HG03460 (cell line): ENCODE measurements at regions not wholly inside any gene's neighbourhood (a gene's known extent, or its start where the extent isn't known, plus 50 kb on each side); places are given as distances from the start of the nearest gene placed in this dataset.
"Not testable (repeated sequence)": the region's sequence is repeated elsewhere in the genome, so short reads cannot be mapped to it uniquely, and the experiment has no call there.

Experiments
- ATAC-seq: cut with Tn5 transposase; IDR thresholded peaks from one replicate; pipeline ENCODE4 v1.9.1; 2021; ENCODE audit not compliant: unreplicated experiment

- ATAC-seq, result no peak
Observed at GRCh38 chr5:130616161-130616560, 548.9 kb downstream of the HINT1 start.

GRCh38 chr5:130605234-130605633 is 559.8 kb downstream of the HINT1 start:
- no peak for ATAC-seq

GRCh38 chr5:130596647-130597046 is 568.4 kb downstream of the HINT1 start:
- not testable (repeated sequence) for ATAC-seq

- no peak for ATAC-seq
Observed at GRCh38 chr5:130580264-130580663, 584.8 kb downstream of the HINT1 start.

- ATAC-seq, result no peak
Observed at GRCh38 chr5:130578354-130578753, 586.7 kb downstream of the HINT1 start.

- ATAC-seq, result no peak
Observed at GRCh38 chr5:130571076-130571475, 594.0 kb downstream of the HINT1 start.

GRCh38 chr5:130568791-130569190 is 596.3 kb downstream of the HINT1 start:
- ATAC-seq, result no peak

GRCh38 chr5:130555429-130555828 is 609.6 kb downstream of the HINT1 start:
- ATAC-seq, result no peak

GRCh38 chr5:130550562-130550928 is 614.5 kb downstream of the HINT1 start:
- no peak for ATAC-seq

GRCh38 chr5:130549884-130550561 is 615.0 kb downstream of the HINT1 start:
- no peak for ATAC-seq

GRCh38 chr5:130546211-130546610 is 618.8 kb downstream of the HINT1 start:
- no peak for ATAC-seq

GRCh38 chr5:130545291-130545690 is 619.8 kb downstream of the HINT1 start:
- ATAC-seq, result no peak

- no peak for ATAC-seq
Observed at GRCh38 chr5:130541617-130542221, 623.3 kb downstream of the HINT1 start.

GRCh38 chr5:130536691-130537090 is 628.4 kb downstream of the HINT1 start:
- no peak for ATAC-seq

GRCh38 chr5:130532786-130533185 is 628.5 kb downstream of the CHSY3 start:
- no peak for ATAC-seq

- no peak for ATAC-seq
Observed at GRCh38 chr5:130529511-130530485, 625.5 kb downstream of the CHSY3 start.

GRCh38 chr5:130529111-130529510 is 624.8 kb downstream of the CHSY3 start:
- no peak for ATAC-seq

GRCh38 chr5:130528474-130528873 is 624.2 kb downstream of the CHSY3 start:
- ATAC-seq, result no peak

- ATAC-seq, result no peak
Observed at GRCh38 chr5:130526708-130527107, 622.4 kb downstream of the CHSY3 start.

GRCh38 chr5:130520211-130520610 is 615.9 kb downstream of the CHSY3 start:
- ATAC-seq, result no peak

GRCh38 chr5:130514984-130515690 is 610.9 kb downstream of the CHSY3 start:
- ATAC-seq, result no peak
